Middle frontal gyrus (tissue), 1 donor: ENCODE measurements at regions not wholly inside any gene's neighbourhood (a gene's known extent, or its start where the extent isn't known, plus 50 kb on each side); places are given as distances from the start of the nearest gene placed in this dataset.

Experiments
- DNase-seq: peaks from one replicate; pipeline ENCODE4 v3.0.0-alpha.2; 2015; ENCODE audit warnings: low spot score; ENCODE audit errors: extremely low spot score

GRCh38 chr2:125042727-125043126 lies 1017.6 kb downstream of the CNTNAP5 start:
- DNase-seq, result no peak

- no peak for DNase-seq
These were observed 1045.8 kb downstream of the CNTNAP5 start for GRCh38 chr2:125070726-125071505.

- no peak for DNase-seq
These were observed 1048.4 kb downstream of the CNTNAP5 start for GRCh38 chr2:125073440-125073839.

- DNase-seq, result no peak
These were observed 1060.8 kb downstream of the CNTNAP5 start for GRCh38 chr2:125085904-125086303.

GRCh38 chr2:125086313-125087184 lies 1061.5 kb downstream of the CNTNAP5 start:
- DNase-seq, result no peak

GRCh38 chr2:125092276-125093009 lies 1067.4 kb downstream of the CNTNAP5 start:
- no peak for DNase-seq

DNA sequence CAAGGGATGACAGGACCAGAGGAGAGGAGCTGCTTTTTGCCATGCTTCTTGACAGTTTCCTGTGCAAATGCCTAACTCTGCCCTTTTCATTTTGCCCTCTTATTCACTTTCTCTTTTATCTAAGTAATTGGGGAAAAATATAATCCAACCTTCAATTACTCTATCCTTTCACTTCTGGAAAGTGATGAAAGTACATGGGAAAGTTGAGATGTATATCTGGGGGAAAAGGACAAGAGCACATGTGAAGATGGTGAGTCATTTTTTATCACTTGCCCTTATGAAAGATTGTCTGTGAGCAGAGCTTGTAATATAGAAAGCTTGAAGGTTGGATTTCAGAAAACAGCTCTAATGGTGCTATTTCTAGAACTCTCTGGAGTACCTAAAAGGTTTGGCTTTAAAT lies 1070.7 kb downstream of the CNTNAP5 start:
- no peak for DNase-seq

- DNase-seq, result no peak
These were observed 1081.6 kb downstream of the CNTNAP5 start for GRCh38 chr2:125106710-125107109.

DNA sequence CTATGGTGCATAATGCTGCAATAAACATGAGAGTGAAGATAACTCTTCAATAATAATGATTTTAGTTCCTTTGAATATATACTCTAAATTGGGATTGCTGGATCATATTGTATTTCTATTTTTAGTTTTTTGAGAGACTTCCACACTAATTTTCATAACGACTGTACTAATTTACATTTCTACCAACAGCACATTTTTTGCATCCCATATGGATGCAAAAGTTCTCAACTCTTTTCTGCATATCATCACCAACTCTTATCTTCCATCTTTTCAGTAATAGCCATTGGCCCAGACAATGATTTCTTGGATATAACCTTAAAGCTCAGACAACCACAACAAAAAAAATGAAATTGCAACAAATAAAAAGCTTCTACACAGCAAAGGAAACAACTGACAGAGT lies 1082.4 kb downstream of the CNTNAP5 start:
- DNase-seq, result no peak

GRCh38 chr2:125108251-125108650 lies 1083.2 kb downstream of the CNTNAP5 start:
- no peak for DNase-seq

DNA sequence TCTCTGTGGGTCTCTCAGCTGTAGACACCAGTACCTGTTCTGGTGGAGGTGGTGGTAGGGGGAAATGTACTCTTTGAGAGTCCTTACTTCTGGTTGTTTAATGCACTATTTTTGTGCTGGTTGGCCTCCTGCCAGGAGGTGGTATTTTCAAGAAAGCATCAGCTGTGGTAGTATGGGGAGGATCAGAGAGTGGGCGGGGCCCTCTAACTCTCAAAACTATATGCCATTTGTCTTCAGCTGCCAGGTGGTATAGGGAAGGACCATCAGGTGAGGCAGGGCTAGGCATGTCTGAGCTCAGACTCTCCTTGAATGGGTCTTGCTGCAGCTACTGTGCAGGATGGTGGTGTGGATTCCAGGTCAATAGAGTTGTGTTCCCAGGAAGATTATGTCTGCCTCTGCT lies 1100.8 kb downstream of the CNTNAP5 start:
- no peak for DNase-seq

DNA sequence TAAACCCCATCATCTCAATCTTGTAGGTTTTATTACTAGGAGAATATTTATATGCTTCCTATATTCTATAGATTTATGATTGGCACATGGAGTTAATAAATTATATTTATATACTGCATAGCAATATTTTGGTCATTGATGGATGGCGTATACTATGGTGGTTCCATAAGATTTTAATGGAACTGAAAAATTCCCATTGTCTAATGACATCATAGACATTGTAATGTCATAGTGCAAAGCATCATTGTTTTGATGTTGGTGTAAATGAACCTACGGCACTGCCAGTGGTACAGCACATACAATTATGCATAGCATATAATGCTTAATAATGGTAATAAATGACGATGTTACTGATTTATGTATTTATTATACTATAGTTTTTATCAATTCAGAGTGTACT lies 1135.9 kb downstream of the CNTNAP5 start:
- no peak for DNase-seq

- no peak for DNase-seq
These were observed 1142.1 kb downstream of the CNTNAP5 start for GRCh38 chr2:125167152-125167551.

DNA sequence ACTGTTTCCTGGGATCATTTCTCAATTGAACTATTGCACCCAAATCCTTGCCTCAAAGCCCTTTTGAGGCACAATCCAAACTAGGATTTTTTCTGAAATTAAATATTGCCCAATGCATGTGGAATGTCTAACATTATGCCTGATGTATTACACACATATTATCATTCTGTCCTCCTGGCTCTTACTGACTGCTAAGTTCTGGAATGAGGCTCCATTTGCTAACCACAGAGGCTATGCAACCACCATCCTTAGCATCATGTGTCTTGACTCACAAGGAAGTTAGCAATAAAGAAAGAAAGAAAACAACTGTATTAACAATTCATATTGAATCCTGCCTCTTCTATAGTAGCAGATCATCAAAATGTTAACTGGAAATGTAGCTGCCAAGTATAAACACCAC lies 1142.7 kb downstream of the CNTNAP5 start:
- no peak for DNase-seq

DNA sequence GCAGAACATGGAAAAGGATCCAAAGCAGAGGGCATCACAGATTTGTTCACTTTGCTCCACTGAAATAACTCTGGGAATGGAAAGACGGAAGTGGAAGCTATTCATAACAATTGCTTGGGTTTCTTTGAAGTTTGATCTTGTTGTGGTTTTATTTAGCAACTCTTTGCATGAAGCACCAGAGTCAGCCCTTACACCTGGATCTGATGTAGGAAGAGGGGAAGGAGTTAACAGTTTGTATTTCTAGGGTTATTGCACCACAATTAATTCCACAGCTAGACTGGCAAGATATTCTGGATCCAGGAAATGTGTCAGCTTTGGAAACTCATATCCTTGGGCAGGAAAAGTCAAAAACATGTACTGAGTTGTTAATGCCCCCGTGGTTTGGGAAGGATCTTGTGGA lies 1143.4 kb downstream of the CNTNAP5 start:
- DNase-seq, result no peak

GRCh38 chr2:125169022-125169763 lies 1144.1 kb downstream of the CNTNAP5 start:
- DNase-seq, result no peak

GRCh38 chr2:125169764-125170146 lies 1144.7 kb downstream of the CNTNAP5 start:
- no peak for DNase-seq

- DNase-seq, result no peak
These were observed 1147.1 kb downstream of the CNTNAP5 start for GRCh38 chr2:125172181-125172580.

GRCh38 chr2:125175415-125175814 lies 1150.3 kb downstream of the CNTNAP5 start:
- DNase-seq, result no peak

DNA sequence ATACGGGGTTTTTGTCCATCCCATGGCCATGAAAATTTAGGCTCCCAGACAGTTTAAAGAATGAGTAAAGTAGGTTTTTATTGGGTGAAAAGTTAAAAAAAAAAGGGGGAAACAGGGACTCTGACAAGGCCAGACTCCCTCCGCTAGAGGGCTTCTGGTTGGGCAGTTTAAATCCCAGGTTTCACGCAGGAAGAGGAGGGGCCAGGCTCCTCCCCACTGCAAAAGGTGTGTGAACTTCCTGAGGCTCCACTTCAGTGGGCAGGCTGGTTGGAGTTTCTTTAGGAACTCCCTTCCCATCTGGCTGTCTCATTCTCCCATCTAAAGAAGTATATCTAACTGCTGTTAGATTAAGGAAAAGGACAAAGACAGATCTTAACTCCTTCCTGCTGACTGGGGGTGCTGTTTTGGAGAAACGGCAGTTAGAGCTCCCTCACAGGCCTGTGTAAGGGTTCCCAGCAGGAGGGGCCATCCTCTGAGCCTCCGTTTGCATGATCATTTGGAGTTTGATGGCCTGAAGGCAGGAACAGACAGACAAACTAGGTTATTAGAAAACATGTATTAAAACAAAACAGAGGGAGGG lies 1160.7 kb downstream of the CNTNAP5 start:
- DNase-seq, result no peak

DNA sequence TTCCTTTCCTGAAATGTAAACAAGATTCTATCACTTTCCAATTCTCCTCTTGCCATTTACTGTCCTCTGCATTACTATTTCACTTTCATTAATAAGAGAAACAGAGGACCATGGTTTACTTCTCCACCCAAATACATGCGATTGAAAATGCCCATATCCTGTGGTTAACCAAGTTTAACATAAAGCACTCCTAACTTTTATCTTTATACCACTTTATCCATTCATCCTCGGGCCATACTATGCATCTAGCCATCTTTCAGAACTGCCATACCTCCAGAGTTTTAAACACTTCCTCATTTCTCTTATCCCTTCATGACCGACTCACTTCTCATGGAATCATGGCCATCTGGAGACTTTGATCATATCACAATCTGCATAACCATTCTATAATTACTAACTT lies 1182.3 kb downstream of the CNTNAP5 start:
- DNase-seq, result no peak
